GM12878 (cell line): ENCODE measurements at regions not wholly inside any gene's neighbourhood (a gene's known extent, or its start where the extent isn't known, plus 50 kb on each side); places are given as distances from the start of the nearest gene placed in this dataset.

ENCODE experiments used
- CREB1 ChIP-seq: IDR thresholded peaks from 2 replicates; pipeline ENCODE4 v1.6.1; 2012; ENCODE audit warnings: low read depth, mild to moderate bottlenecking, inconsistent platforms
- SRF ChIP-seq, 2 experiments: IDR thresholded peaks; 2 replicates each; pipeline ENCODE4 v1.6.1; 2011; ENCODE audit warnings: low read depth in 2 of 2, low read length in 2 of 2, mild to moderate bottlenecking in 1 of 2, moderate library complexity in 1 of 2

DNA sequence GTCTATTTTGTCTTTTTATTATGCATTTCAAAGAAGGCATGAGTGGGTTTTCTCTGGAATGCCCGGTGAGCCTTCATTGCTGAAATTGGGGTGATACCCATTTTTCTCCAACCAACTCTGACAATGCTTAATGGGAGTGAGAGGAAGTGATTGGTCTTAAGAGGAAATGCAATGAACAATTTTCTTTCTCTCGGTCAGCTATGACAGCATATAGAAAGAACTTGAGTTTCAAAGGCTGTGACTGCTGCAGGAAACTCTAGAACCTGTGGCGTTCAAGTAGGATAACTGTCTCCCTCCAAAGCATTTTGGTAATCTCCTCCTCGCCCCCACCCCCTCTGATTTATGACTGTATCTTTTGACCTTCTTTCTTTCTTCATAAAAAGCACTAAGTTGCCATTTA lies 155.9 kb downstream of the LYPLAL1 start:
- TF ChIP-seq SRF (IDR thresholded peaks at IDR 0.05; ENCODE audit: low read depth in 2 of 2, low read length in 2 of 2) (no peak), CREB1 (no peak)
